HEK293 (cell line): ENCODE measurements at regions not wholly inside any gene's neighbourhood (a gene's known extent, or its start where the extent isn't known, plus 50 kb on each side); places are given as distances from the start of the nearest gene placed in this dataset.
A peak's percentile ranks its signal among the peaks of the same experiment; 100 is the strongest.

Experiments
- CTCF ChIA-PET: fragments of 350-600 bp; formaldehyde crosslinking; extraction: SDS; loops from one replicate; lab custom pipeline; 2021; ENCODE audit warnings: antibody characterized with exemption; lab: Yijun Ruan, JAX
- POLR2A ChIA-PET: fragments of 300-600 bp; formaldehyde crosslinking; extraction: SDS; loops from one replicate; lab custom pipeline; 2020; ENCODE audit warnings: antibody characterized with exemption, inconsistent platforms; lab: Yijun Ruan, JAX
- H3K27ac ChIP-seq: fragments of 200-500 bp; sonication (Bioruptor generic); 2 replicates; pipeline ENCODE4 v1.5.1; 2014; ENCODE audit warnings: low read depth, low read length, control low read depth, inconsistent platforms; ENCODE audit errors: extremely low read depth
- H3K36me3 ChIP-seq, 2 experiments: fragments of 200-500 bp in 1 of 2; sonication (Bioruptor generic) in 1 of 2; 1 replicate in 1 of 2; 2 replicates in 1 of 2; pipeline ENCODE4 v1.5.1; 2014 to 2017; ENCODE audit warnings: inconsistent platforms in 2 of 2, low read length in 2 of 2; ENCODE audit not compliant: control insufficient read depth in 2 of 2, insufficient read depth in 1 of 2
- H3K4me1 ChIP-seq: fragments of 200-500 bp; sonication (Bioruptor generic); 2 replicates; pipeline ENCODE4 v1.5.1; 2014; ENCODE audit warnings: mild to moderate bottlenecking, low read length, inconsistent platforms; ENCODE audit not compliant: control insufficient read depth, insufficient read depth
- H3K4me3 ChIP-seq: 2 replicates; pipeline ENCODE4 v1.5.1; 2011; ENCODE audit warnings: low read depth, mild to moderate bottlenecking, control low read depth, low read length, moderate library complexity
- H3K9me3 ChIP-seq: fragments of 200-500 bp; sonication (Bioruptor generic); 2 replicates; pipeline ENCODE4 v1.5.1; 2014; ENCODE audit warnings: low read depth, low read length, inconsistent platforms; ENCODE audit not compliant: control insufficient read depth, insufficient read depth
- KLF9 ChIP-seq: fragments of 450-650 bp; formaldehyde crosslinking; IDR thresholded peaks from 2 replicates; pipeline ENCODE4 v1.5.1; 2016; ENCODE audit warnings: missing biosample characterization, missing genetic modification characterization, low read depth
- MZF1 ChIP-seq: fragments of 450-650 bp; formaldehyde crosslinking; IDR thresholded peaks from 2 replicates; pipeline ENCODE4 v1.5.1; 2017; ENCODE audit warnings: missing biosample characterization, missing genetic modification characterization, borderline replicate concordance
- RBAK ChIP-seq: fragments of 450-650 bp; formaldehyde crosslinking; IDR thresholded peaks from 2 replicates; pipeline ENCODE4 v1.5.1; 2016; ENCODE audit warnings: missing biosample characterization, missing genetic modification characterization
- REPIN1 ChIP-seq: fragments of 450-650 bp; formaldehyde crosslinking; IDR thresholded peaks from 2 replicates; pipeline ENCODE4 v1.5.1; 2017; ENCODE audit warnings: missing biosample characterization, missing genetic modification characterization, low read depth
- SALL2 ChIP-seq: fragments of 450-650 bp; formaldehyde crosslinking; IDR thresholded peaks from 2 replicates; pipeline ENCODE4 v1.5.0; 2017; ENCODE audit warnings: missing biosample characterization, mild to moderate bottlenecking, missing genetic modification characterization, borderline replicate concordance
- SCRT2 ChIP-seq: fragments of 450-650 bp; formaldehyde crosslinking; IDR thresholded peaks from 2 replicates; pipeline ENCODE4 v1.5.1; 2016; ENCODE audit warnings: missing biosample characterization, missing genetic modification characterization
- SETDB1 ChIP-seq: IDR thresholded peaks from one replicate; pipeline ENCODE4 v1.6.1; 2017; ENCODE audit warnings: mild to moderate bottlenecking, low read length, moderate library complexity, mixed read lengths; ENCODE audit not compliant: insufficient read length
- SP3 ChIP-seq: fragments of 450-650 bp; formaldehyde crosslinking; IDR thresholded peaks from 2 replicates; pipeline ENCODE4 v1.5.1; 2016; ENCODE audit warnings: missing biosample characterization, missing genetic modification characterization
- WT1 ChIP-seq: fragments of 450-650 bp; formaldehyde crosslinking; IDR thresholded peaks from 2 replicates; pipeline ENCODE4 v1.5.1; 2016; ENCODE audit warnings: missing biosample characterization, missing genetic modification characterization
- YY2 ChIP-seq: fragments of 450-650 bp; formaldehyde crosslinking; IDR thresholded peaks from 2 replicates; pipeline ENCODE4 v1.5.1; 2016; ENCODE audit warnings: missing biosample characterization, missing genetic modification characterization
- ZBTB26 ChIP-seq: fragments of 450-650 bp; formaldehyde crosslinking; optimal IDR thresholded peaks from 2 replicates; pipeline ENCODE3; 2016; ENCODE audit warnings: missing biosample characterization, mild to moderate bottlenecking, missing genetic modification characterization
- ZFP69B ChIP-seq: fragments of 450-650 bp; formaldehyde crosslinking; IDR thresholded peaks from 2 replicates; pipeline ENCODE4 v1.5.1; 2016; ENCODE audit warnings: missing biosample characterization, missing genetic modification characterization
- ZNF112 ChIP-seq: fragments of 450-650 bp; formaldehyde crosslinking; IDR thresholded peaks from 2 replicates; pipeline ENCODE4 v1.5.0; 2017; ENCODE audit warnings: missing biosample characterization, missing genetic modification characterization
- ZNF146 ChIP-seq: fragments of 450-650 bp; formaldehyde crosslinking; IDR thresholded peaks from 2 replicates; pipeline ENCODE4 v1.5.1; 2016; ENCODE audit warnings: missing biosample characterization, missing genetic modification characterization
- ZNF16 ChIP-seq: fragments of 450-650 bp; formaldehyde crosslinking; IDR thresholded peaks from 2 replicates; pipeline ENCODE4 v1.5.1; 2016; ENCODE audit warnings: low read depth, missing biosample characterization, missing genetic modification characterization
- ZNF184 ChIP-seq: fragments of 450-650 bp; IDR thresholded peaks from 2 replicates; pipeline ENCODE4 v1.5.1; 2018; ENCODE audit warnings: missing biosample characterization, mild to moderate bottlenecking, missing genetic modification characterization
- ZNF24 ChIP-seq: fragments of 450-650 bp; formaldehyde crosslinking; IDR thresholded peaks from 2 replicates; pipeline ENCODE4 v1.5.1; 2016; ENCODE audit warnings: missing biosample characterization, missing genetic modification characterization
- ZNF335 ChIP-seq: fragments of 450-650 bp; formaldehyde crosslinking; conservative IDR thresholded peaks from 2 replicates; pipeline ENCODE4 v1.5.1; 2016; ENCODE audit warnings: missing biosample characterization, missing genetic modification characterization
- ZNF501 ChIP-seq: fragments of 450-650 bp; formaldehyde crosslinking; IDR thresholded peaks from 2 replicates; pipeline ENCODE4 v1.5.1; 2016; ENCODE audit warnings: missing biosample characterization, missing genetic modification characterization
- ZNF561 ChIP-seq: fragments of 450-650 bp; IDR thresholded peaks from 2 replicates; pipeline ENCODE4 v1.5.1; 2018; ENCODE audit warnings: missing biosample characterization, missing genetic modification characterization, borderline replicate concordance
- TF ChIP-seq, protein P1 (sequence below): fragments of 450-650 bp; formaldehyde crosslinking; IDR thresholded peaks from 2 replicates; pipeline ENCODE4 v1.5.1; 2016; ENCODE audit warnings: missing biosample characterization, missing genetic modification characterization
- TF ChIP-seq, protein P2 (sequence below): fragments of 450-650 bp; formaldehyde crosslinking; IDR thresholded peaks from 2 replicates; pipeline ENCODE4 v1.5.1; 2017; ENCODE audit warnings: missing biosample characterization, missing genetic modification characterization
- TF ChIP-seq, protein P3 (sequence below): fragments of 450-650 bp; formaldehyde crosslinking; IDR thresholded peaks from 2 replicates; pipeline ENCODE4 v1.5.0; 2017; ENCODE audit warnings: missing biosample characterization, missing genetic modification characterization, borderline replicate concordance
- TF ChIP-seq, protein P4 (sequence below): fragments of 450-650 bp; formaldehyde crosslinking; IDR thresholded peaks from 2 replicates; pipeline ENCODE4 v1.5.1; 2016; ENCODE audit warnings: missing biosample characterization, missing genetic modification characterization

DNA sequence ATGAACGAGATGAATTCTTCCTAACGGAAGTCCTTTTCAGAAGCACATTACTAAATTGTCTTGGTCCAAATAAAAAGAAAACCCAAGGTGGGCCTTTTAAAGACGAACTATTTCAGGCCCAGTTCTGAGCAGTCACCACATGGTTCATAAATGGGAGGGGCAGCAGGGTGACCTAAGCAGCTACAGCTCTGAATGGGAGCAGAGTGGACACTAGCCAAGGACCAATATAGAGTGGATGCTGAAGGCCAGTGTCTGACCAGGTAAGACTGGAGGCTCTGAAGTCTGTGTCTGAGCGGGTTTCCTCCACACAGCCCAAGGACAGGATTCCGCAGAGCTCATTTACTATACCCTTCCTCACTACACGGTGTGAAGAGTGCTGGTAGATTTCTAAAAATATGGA lies 159.1 kb downstream of the TMEM26 start:
- Histone ChIP-seq H3K36me3 (no peaks in the 10 kb centered on the region), H3K9me3 (no peaks in the 10 kb centered on the region), H3K4me3 (no peak overlapping the region), H3K27ac (no peak overlapping the region), H3K4me1 (no peaks in the 10 kb centered on the region)
- TF ChIP-seq SALL2 (no peak), YY2 (no peak), SETDB1 (no peak), REPIN1 (tag by site-specific recombination) (no peak), RBAK (tag by site-specific recombination) (no peak), ZNF335 (tag by site-specific recombination) (no peak), SP3 (tag by site-specific recombination) (no peak)
- ChIA-PET CTCF (interaction anchor here (0.6 kb wide), 1 partner anchor 1373 kb away, joined by 4 read pairs; no protein-coding TSS in a partner anchor), POLR2A (no interaction called here)

DNA sequence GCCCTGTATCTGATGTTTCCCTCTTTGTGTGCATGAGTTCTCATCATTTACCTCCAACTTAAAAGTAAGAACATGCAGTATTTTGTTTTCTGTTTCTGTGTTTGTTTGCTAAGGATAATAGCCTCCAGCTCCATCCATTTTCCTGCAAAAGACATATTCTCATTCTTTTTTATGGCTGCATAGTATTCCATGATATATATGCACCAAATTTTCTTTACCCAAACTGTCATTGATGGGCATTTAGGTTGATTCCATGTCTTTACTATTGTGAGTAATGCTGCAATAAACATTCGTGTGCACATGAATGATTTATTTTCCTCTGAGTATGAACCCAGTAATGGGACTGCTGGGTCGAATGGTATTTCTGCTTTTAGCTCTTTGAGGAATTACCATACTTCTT lies 163.4 kb downstream of the TMEM26 start:
- Histone ChIP-seq H3K9me3 (no peaks in the 10 kb centered on the region), H3K36me3 (no peaks in the 10 kb centered on the region), H3K4me3 (no peak overlapping the region), H3K27ac (no peak overlapping the region), H3K4me1 (no peaks in the 10 kb centered on the region)
- ChIA-PET CTCF (interaction anchor here (0.6 kb wide), 1 partner anchor 511 kb away, joined by 3 read pairs; no protein-coding TSS in a partner anchor), POLR2A (no interaction called here)
- TF ChIP-seq ZNF146 (peak; percentile 74), ZNF16 (tag by site-specific recombination) (no peak)

GRCh38 chr10:61286686-61287085 lies 166.5 kb downstream of the TMEM26 start:
- H3K27ac ChIP-seq, result no peak overlapping the region
- ChIA-PET POLR2A (no interaction called here), CTCF (interaction anchor here (0.6 kb wide), 3 partner anchors 11 to 182 kb away, joined by 3 to 5 read pairs (median 3); no protein-coding TSS in a partner anchor)
- H3K4me1 ChIP-seq, result no peaks in the 10 kb centered on the region
- no peaks in the 10 kb centered on the region for H3K36me3 ChIP-seq
- no peaks in the 10 kb centered on the region for H3K9me3 ChIP-seq
- H3K4me3 ChIP-seq, result no peak overlapping the region
- no peak for TF ChIP-seq MZF1 (tag by site-specific recombination)
- TF ChIP-seq ZBTB26 (tag by site-specific recombination), result no peak
- TF ChIP-seq, protein P1, sequence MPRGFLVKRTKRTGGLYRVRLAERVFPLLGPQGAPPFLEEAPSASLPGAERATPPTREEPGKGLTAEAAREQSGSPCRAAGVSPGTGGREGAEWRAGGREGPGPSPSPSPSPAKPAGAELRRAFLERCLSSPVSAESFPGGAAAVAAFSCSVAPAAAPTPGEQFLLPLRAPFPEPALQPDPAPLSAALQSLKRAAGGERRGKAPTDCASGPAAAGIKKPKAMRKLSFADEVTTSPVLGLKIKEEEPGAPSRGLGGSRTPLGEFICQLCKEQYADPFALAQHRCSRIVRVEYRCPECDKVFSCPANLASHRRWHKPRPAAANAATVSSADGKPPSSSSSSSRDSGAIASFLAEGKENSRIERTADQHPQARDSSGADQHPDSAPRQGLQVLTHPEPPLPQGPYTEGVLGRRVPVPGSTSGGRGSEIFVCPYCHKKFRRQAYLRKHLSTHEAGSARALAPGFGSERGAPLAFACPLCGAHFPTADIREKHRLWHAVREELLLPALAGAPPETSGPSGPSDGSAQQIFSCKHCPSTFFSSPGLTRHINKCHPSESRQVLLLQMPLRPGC (tag by site-specific recombination), result no peak
- TF ChIP-seq ZFP69B, result no peak
- no peak for TF ChIP-seq ZNF24
- no peak for TF ChIP-seq WT1 (tag by site-specific recombination)
- no peak for TF ChIP-seq ZNF184
- TF ChIP-seq ZNF501 (tag by site-specific recombination), result no peak
- TF ChIP-seq ZNF112, result no peak
- TF ChIP-seq KLF9 (tag by site-specific recombination), result no peak
- TF ChIP-seq, protein P2, sequence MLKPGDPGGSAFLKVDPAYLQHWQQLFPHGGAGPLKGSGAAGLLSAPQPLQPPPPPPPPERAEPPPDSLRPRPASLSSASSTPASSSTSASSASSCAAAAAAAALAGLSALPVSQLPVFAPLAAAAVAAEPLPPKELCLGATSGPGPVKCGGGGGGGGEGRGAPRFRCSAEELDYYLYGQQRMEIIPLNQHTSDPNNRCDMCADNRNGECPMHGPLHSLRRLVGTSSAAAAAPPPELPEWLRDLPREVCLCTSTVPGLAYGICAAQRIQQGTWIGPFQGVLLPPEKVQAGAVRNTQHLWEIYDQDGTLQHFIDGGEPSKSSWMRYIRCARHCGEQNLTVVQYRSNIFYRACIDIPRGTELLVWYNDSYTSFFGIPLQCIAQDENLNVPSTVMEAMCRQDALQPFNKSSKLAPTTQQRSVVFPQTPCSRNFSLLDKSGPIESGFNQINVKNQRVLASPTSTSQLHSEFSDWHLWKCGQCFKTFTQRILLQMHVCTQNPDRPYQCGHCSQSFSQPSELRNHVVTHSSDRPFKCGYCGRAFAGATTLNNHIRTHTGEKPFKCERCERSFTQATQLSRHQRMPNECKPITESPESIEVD (tag by site-specific recombination), result no peak
- TF ChIP-seq, protein P3, sequence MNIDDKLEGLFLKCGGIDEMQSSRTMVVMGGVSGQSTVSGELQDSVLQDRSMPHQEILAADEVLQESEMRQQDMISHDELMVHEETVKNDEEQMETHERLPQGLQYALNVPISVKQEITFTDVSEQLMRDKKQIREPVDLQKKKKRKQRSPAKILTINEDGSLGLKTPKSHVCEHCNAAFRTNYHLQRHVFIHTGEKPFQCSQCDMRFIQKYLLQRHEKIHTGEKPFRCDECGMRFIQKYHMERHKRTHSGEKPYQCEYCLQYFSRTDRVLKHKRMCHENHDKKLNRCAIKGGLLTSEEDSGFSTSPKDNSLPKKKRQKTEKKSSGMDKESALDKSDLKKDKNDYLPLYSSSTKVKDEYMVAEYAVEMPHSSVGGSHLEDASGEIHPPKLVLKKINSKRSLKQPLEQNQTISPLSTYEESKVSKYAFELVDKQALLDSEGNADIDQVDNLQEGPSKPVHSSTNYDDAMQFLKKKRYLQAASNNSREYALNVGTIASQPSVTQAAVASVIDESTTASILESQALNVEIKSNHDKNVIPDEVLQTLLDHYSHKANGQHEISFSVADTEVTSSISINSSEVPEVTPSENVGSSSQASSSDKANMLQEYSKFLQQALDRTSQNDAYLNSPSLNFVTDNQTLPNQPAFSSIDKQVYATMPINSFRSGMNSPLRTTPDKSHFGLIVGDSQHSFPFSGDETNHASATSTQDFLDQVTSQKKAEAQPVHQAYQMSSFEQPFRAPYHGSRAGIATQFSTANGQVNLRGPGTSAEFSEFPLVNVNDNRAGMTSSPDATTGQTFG, result no peak
- no peak for TF ChIP-seq ZNF561 (tag by site-specific recombination)
- no peak for TF ChIP-seq SCRT2 (tag by site-specific recombination)
- TF ChIP-seq, protein P4, sequence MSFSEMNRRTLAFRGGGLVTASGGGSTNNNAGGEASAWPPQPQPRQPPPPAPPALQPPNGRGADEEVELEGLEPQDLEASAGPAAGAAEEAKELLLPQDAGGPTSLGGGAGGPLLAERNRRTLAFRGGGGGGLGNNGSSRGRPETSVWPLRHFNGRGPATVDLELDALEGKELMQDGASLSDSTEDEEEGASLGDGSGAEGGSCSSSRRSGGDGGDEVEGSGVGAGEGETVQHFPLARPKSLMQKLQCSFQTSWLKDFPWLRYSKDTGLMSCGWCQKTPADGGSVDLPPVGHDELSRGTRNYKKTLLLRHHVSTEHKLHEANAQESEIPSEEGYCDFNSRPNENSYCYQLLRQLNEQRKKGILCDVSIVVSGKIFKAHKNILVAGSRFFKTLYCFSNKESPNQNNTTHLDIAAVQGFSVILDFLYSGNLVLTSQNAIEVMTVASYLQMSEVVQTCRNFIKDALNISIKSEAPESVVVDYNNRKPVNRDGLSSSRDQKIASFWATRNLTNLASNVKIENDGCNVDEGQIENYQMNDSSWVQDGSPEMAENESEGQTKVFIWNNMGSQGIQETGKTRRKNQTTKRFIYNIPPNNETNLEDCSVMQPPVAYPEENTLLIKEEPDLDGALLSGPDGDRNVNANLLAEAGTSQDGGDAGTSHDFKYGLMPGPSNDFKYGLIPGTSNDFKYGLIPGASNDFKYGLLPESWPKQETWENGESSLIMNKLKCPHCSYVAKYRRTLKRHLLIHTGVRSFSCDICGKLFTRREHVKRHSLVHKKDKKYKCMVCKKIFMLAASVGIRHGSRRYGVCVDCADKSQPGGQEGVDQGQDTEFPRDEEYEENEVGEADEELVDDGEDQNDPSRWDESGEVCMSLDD (tag by site-specific recombination), result no peak
